HG03571 (cell line): ENCODE measurements at regions not wholly inside any gene's neighbourhood (a gene's known extent, or its start where the extent isn't known, plus 50 kb on each side); places are given as distances from the start of the nearest gene placed in this dataset.
"Not testable (repeated sequence)": the region's sequence is repeated elsewhere in the genome, so short reads cannot be mapped to it uniquely, and the experiment has no call there.

Source experiments
- ATAC-seq: cut with Tn5 transposase; IDR thresholded peaks from one replicate; pipeline ENCODE4 v1.9.1; 2021; ENCODE audit not compliant: unreplicated experiment

- ATAC-seq = no peak
These were observed 240.2 kb upstream of the IL12A start for GRCh38 chr3:159748425-159748824.

GRCh38 chr3:159749406-159749805, 239.2 kb upstream of the IL12A start:
- no peak for ATAC-seq

- no peak for ATAC-seq
These were observed 237.5 kb upstream of the IL12A start for GRCh38 chr3:159751146-159751545.

- no peak for ATAC-seq
These were observed 236.9 kb upstream of the IL12A start for GRCh38 chr3:159751752-159752151.

- ATAC-seq = not testable (repeated sequence)
These were observed 232.1 kb upstream of the IL12A start for GRCh38 chr3:159756279-159757207.

GRCh38 chr3:159757341-159758060, 231.1 kb upstream of the IL12A start:
- no peak for ATAC-seq

- no peak for ATAC-seq
These were observed 228.6 kb upstream of the IL12A start for GRCh38 chr3:159760046-159760445.

- no peak for ATAC-seq
These were observed 227.3 kb upstream of the IL12A start for GRCh38 chr3:159761369-159761768.

GRCh38 chr3:159761848-159762635, 226.6 kb upstream of the IL12A start:
- no peak for ATAC-seq

- ATAC-seq = peak; percentile 31
These were observed 225.5 kb upstream of the IL12A start for GRCh38 chr3:159763011-159763601.

GRCh38 chr3:159763602-159764489, 224.8 kb upstream of the IL12A start:
- ATAC-seq = peak; percentile 65

GRCh38 chr3:159764490-159765029, 224.1 kb upstream of the IL12A start:
- no peak for ATAC-seq

GRCh38 chr3:159765030-159765859, 223.4 kb upstream of the IL12A start:
- no peak for ATAC-seq

- ATAC-seq = no peak
These were observed 222.8 kb upstream of the IL12A start for GRCh38 chr3:159765860-159766294.

GRCh38 chr3:159766563-159767185, 222.0 kb upstream of the IL12A start:
- no peak for ATAC-seq

GRCh38 chr3:159770998-159771397, 217.6 kb upstream of the IL12A start:
- no peak for ATAC-seq

- ATAC-seq = no peak
These were observed 216.6 kb upstream of the IL12A start for GRCh38 chr3:159771865-159772611.

- ATAC-seq = no peak
These were observed 214.9 kb upstream of the IL12A start for GRCh38 chr3:159773706-159774105.
